HFF-Myc (cell line): ENCODE measurements at regions not wholly inside any gene's neighbourhood (a gene's known extent, or its start where the extent isn't known, plus 50 kb on each side); places are given as distances from the start of the nearest gene placed in this dataset.

Experiments
- DNase-seq: peaks from one replicate; pipeline ENCODE4 v3.0.0-alpha.2; 2011; ENCODE audit warnings: low read depth; ENCODE audit errors: extremely low read depth
- H3K4me3 ChIP-seq: replicated peaks from 2 replicates; pipeline ENCODE4 v1.5.1; 2011; ENCODE audit warnings: low read depth, mild to moderate bottlenecking, control low read depth, low read length
- CTCF ChIP-seq: IDR thresholded peaks from 2 replicates; pipeline ENCODE4 v1.5.1; 2012; ENCODE audit warnings: mild to moderate bottlenecking, low read depth, low read length, control low read depth; ENCODE audit errors: missing control alignments

- peak; percentile 11 for DNase-seq
- no peak overlapping the region for H3K4me3 ChIP-seq
- peak; percentile 40 for TF ChIP-seq CTCF
Measured at GRCh38 chr14:26917086-26917485, 319.3 kb upstream of the NOVA1 start.

DNA sequence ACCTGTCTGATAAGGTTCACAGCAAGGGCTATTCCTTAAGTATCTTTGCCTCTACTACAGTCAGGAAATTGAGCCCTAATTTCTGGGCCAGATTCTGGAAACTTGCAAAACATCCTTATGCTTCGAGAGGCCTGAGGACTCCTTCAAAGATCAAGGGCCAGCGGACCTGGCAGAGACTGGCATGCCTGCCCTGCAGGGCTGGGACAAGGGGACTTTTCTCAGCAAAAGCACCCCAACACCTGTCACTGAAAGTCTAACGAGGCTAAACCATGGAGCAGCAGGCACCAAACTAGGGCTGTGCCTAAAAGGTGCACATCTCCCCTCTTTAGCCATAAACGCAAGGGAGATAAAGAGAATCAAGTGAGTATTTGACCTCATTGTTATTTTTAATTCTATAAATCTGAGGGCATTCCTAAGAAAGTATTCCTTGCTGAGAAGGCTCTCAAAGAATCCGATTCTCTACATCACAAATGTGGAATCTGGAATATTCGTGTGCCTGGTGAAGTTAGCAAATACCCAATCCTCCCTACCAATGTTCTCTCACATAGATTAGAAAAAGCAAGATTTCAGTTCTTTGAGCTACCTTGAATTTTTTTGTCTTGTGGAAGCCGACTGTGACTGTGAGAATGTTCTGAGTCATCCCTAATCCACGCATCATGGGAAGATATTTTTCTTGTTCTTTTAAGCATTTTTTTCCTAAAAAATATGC is 328.2 kb upstream of the NOVA1 start:
- H3K4me3 ChIP-seq: no peak overlapping the region
- no peak for DNase-seq
- TF ChIP-seq CTCF: no peak

DNA sequence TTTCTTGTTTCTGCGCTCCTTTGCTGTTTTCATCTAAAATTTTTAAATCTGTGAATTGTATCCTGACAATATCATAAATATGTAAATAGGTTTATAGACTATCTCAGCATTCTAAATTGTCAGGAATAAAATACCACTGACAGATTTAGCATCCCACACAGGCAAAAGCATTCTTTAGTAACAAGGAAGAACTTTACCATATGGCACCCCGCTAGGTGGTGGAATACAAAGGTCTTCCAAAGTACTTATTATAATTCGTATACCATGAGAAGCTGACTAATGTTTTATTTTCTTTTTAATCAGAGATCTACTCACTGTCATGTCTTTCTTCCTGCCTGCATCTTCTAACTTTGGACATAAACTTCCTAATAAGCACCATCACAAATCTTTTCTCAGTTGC is 328.8 kb upstream of the NOVA1 start:
- DNase-seq: no peak
- TF ChIP-seq CTCF: no peak
- no peak overlapping the region for H3K4me3 ChIP-seq

GRCh38 chr14:26928019-26928418 is 330.2 kb upstream of the NOVA1 start:
- H3K4me3 ChIP-seq: no peak overlapping the region
- no peak for TF ChIP-seq CTCF
- no peak for DNase-seq

DNA sequence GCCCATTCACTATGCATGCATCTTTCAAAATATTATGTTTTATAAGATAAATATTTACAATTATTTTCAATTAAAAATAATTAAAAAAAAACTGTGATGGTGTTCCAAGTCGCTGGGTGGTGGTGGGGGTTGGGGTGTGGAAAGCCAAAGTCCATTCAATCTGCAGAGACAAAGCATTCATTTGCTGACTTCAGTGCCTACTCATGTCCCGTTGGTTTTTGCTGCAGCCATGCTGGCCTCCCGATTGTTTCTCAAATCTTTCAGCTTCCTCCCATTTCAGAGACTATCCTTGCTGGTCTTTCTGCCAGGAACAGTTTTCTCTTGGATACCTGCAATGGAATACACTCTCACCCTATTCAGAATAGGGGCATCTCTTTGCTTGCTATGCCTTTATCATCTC is 331.5 kb upstream of the NOVA1 start:
- no peak for TF ChIP-seq CTCF
- no peak overlapping the region for H3K4me3 ChIP-seq
- DNase-seq: no peak

GRCh38 chr14:26930576-26930975 is 332.7 kb upstream of the NOVA1 start:
- H3K4me3 ChIP-seq: no peak overlapping the region
- no peak for DNase-seq
- TF ChIP-seq CTCF: no peak

GRCh38 chr14:26932606-26933005 is 334.8 kb upstream of the NOVA1 start:
- no peak for TF ChIP-seq CTCF
- no peak for DNase-seq
- no peak overlapping the region for H3K4me3 ChIP-seq
